HG03342 (cell line): ENCODE measurements at regions not wholly inside any gene's neighbourhood (a gene's known extent, or its start where the extent isn't known, plus 50 kb on each side); places are given as distances from the start of the nearest gene placed in this dataset.
"Not testable (repeated sequence)": the region's sequence is repeated elsewhere in the genome, so short reads cannot be mapped to it uniquely, and the experiment has no call there.

Experiments used
- ATAC-seq: cut with Tn5 transposase; IDR thresholded peaks from one replicate; pipeline ENCODE4 v1.9.1; 2021; ENCODE audit warnings: mild to moderate bottlenecking, moderate library complexity; ENCODE audit not compliant: unreplicated experiment

DNA sequence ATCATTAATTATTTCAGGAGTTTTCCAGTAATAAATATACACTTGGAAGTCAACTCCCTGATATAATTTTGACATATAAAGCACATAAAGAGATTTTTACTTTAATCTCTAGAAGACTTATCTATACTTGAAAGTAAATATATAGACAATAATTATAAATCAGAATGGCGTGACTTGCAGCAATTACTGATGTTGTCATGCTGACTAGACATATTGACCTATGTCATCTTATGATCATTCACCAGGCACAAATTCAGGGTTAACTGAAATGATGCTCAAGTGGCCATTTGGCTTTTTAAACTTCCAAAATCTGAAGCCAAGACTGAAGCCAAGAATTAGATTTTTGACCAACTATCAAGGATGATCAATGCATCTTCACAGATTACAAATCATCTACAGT lies 192.2 kb downstream of the MCHR2 start:
- no peak for ATAC-seq

DNA sequence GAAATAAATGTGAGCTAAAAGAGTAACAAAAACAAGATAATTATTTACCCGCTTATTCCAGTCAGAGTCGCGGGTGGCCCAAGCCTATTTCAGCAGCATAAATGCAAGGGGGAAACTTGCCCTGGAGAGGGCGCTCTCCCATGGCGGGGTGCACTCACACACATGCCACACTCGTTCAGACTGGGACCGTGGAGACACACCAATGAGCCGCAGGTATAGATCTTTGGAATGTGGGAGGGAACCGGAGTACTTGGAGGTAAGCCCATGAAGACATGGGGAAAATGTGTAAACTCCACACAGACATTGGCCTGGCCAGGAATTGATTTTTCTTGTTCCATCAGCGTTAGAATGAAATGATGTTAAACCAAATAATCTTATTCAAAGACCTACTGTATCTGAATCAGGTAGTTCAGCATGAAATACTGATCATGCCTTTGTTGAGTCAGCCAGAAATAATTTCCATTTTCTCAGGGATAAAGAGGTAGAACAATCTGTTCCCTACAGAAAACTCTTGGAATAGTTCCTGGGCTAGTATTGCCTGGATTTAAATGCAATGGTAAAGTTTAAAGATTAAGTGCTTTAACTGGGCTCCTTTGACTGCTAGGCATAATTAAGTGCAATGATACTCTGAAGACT lies 191.5 kb downstream of the MCHR2 start:
- no peak for ATAC-seq

DNA sequence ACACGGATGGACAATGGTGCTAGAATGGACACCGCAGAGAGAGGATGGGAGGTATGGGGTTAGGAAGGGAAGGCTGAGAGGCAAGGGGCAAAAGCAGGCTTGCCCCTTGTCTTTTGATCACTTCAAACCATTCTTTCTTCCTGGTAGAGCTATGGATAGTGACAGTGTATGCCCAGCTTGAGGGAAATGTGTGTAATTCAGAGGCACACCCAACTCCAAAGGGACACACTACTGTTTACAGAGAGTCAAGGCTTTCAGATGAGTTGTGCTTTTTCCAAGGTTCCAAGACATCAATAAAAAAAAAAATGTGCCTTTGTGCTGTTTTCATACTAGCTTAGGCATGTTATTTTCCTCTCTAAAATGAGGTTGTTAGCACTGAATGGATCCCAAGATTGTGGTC lies 185.0 kb downstream of the MCHR2 start:
- ATAC-seq: no peak

DNA sequence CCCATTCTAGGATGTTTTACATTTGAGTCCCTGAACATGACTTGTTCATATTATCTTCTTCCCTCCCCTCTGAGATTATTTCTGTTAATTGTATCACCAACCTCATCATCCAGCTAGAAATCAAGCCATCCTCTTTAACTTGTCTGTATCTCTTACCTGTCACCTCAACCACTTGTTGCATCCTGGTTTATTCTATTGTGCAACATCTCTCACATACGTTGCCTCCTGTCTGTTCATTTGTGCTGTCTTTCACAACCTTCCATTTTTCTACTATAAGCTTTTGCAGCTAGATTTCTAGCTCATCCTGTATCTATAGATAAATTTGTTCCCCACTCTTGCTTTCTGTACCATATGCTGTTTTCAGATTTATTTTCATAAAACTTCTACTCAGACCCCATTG lies 183.7 kb downstream of the MCHR2 start:
- ATAC-seq: no peak

DNA sequence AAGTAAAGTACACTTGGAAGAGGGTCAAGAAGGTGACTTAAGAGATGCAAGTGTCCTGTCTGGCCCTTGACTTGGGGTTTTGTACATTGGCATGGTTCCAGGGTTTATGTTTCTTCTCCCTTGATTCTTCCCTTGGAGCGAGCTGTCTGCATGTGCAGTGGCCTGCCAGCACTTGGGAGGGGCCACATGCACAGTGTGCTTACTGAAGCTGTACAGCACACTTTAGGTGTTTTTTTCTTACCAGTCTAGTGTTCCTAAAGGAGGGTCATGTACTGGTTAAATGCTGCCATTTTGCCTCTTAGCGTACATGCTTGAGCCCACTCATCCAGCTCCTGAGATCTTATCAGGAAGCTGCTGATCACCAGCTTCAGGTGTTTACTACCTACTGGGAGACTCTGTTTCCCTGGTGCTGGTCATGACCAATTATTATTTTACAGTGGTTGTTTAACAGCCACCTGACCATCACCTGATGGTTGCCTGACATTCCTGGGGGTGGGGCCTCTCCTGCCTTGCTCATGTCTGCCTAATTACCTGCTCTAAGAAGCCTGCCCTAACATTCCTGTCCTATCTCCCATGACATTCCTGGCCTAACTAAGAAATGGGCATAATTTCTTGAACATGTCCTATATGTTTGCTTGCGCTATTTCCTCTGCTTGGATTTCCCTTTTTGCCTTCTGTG lies 182.9 kb downstream of the MCHR2 start:
- no peak for ATAC-seq

DNA sequence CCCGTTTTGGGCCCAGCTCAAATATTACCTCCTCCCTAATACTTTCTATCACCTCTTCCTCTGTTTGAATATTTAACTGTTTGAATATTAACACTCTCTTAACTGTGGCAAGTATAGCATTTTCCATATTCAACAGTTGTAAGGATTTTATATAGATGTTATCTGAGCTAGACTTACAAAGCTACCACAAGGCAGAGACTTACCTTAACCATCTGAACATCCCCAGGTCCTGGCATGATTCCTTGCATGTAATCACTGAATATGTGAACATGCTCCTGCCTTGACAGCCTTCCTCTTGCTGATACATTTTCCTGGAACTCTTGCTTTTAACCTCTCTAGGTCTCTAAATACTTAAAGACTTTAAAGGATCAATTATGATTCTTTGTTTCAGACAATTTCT lies 182.4 kb downstream of the MCHR2 start:
- no peak for ATAC-seq

DNA sequence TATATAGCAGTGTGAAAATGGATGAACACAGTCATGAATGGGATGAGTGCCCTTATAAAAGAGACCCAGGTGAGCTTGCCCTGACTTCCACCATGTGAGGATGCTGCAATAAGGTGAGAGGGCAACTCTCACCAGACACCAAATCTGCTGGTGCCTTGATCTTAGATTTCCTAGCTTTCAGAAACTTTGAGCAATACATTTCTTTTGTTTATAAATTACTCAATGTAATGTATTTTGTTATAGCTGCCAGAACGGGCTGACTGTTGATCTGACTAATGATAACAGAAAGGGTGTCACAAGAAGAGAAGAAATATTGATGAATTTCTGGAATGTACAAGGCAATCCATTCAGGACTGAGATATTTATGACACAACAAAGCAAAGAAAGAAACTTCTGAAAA lies 180.5 kb downstream of the MCHR2 start:
- ATAC-seq: no peak

DNA sequence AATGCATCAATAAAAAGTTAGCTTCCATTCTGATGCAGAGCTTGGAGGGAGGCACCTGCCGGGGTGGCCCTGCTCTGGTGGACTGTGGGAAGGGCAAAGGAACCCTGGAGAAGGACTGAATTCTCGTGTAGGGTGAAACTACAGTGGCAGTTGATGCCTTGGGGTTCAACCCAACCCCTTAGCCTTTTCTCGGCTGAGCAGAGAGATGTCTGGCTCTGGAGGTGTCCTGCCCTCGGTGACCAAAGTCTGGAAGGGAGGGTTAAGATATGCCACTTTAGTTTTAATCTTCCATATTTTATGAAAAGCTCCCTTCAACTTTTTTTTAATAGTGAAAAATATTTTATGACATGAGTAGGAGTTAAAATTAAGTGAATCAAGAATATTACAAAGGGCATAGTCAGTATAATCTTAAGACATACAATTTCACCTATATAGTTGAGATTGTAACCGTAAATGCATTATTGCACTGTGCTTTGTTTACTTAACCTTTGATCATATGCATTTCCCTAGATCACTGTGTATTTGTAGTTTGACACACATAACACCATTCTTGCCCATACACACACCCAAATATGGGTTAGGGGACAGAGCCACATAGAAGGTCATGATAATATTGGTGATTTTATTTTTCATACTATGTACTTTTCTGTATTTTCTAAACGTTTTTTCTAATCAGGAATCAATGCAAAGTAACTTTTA lies 179.6 kb downstream of the MCHR2 start:
- ATAC-seq: no peak

DNA sequence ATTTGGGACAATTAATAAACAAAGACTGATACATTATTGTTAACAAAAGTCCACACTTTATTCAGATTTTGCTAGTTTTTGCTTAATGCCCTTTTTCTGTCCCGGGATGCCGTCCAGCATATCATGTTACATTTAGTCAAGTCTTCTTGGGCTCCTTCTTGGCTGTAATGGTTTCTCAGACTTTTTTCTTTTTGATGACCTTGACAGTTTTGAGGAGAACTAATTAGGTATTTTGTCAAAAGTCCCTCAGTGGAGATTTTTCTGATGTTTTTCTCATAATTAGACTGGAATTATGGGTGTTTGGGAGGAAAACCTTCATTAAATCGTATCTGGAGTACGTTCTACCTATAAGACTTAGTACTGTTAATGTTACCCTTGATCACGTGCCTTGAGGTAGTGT lies 177.2 kb downstream of the MCHR2 start:
- no peak for ATAC-seq

DNA sequence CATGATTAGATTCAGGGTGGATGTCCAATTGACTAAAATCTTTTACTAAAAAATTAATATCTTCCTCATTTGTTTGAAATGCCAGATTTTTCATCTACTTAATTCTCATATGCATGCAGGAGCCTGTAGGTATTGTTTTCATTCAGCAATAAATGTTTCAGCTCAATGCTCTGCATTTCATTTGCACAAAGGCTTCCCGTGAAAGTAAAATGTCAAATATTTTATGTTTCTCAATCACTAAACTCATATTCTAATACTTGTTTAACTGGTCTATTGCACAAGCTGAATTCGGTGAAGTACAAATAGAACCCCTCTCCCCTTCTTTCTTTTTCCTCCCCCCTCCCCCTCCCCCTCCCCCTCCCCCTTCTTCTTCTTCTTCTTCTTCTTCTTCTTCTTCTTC lies 175.9 kb downstream of the MCHR2 start:
- ATAC-seq: no peak

DNA sequence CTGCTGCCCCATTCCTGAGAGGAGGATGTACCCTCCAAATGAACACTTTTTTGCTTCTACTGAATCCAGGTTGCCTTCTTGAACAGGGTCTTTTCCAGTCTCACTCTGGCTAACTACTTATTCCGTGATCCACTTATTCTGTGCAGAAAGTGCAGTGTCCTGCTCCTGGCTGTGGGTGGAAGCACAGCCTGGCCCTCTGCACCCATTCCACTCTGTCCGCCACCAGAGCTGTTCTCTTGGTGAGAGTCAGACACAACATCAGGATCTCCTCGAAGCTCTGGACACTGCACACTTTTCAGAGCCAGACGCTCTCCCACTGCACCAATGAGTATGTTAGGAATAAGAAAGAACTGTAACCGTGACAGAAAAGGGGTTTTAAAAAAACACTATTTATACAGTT lies 174.2 kb downstream of the MCHR2 start:
- ATAC-seq: no peak

DNA sequence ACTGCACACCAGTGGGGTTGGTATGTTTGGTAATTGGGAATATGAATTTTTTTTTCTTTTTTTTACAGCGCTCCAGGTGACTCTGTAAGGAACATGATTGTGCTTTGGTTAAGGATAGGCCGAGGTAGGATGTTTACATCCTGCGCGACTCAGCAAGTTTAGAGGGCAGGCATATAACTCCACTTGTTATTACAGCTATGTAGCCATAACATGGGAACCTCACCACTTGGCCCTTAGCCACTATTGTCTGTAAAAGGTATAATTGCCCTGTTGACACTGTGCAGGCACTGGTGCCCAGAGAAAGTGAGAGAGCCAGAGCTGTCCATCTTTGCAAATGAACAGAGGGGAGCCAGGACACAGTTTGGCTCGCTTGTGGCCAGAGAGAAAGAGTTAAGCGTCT lies 172.9 kb downstream of the MCHR2 start:
- ATAC-seq: no peak

DNA sequence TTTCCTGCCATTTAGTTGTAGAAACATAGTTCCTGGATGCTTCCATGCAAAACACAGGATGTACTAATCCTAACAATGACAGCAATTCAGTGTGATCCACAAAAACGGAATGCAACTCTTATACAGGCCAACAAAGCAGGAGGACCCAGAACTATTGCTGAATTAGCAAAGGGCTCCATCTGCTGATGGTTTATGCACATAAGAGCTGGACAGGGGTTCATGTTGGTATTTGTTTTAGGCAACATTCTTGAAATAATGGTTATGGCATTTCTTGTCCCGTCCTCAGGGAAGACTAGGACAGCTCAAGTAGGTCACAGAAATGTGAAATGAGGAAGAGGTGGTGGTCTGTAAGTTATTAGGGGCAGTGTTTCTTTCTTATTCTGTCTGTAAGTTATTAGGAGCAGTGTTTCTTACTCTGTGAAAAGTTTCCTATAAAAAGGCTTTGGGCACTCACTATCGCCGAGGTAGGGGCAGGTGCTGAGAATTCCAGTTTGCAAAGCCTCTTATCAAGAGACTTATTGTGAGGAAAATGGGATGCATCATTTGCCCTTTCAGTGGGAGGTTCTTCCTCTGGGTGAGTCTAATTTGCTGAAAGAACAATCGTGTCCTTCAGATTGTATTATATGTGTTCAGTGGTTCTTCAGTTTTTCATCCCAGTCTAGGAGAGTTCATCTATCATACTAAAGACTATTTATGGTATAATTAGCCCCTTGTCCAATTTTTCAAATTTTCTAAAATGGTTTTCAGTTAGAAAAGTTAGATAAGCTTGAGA lies 171.1 kb downstream of the MCHR2 start:
- ATAC-seq: peak; percentile 67

DNA sequence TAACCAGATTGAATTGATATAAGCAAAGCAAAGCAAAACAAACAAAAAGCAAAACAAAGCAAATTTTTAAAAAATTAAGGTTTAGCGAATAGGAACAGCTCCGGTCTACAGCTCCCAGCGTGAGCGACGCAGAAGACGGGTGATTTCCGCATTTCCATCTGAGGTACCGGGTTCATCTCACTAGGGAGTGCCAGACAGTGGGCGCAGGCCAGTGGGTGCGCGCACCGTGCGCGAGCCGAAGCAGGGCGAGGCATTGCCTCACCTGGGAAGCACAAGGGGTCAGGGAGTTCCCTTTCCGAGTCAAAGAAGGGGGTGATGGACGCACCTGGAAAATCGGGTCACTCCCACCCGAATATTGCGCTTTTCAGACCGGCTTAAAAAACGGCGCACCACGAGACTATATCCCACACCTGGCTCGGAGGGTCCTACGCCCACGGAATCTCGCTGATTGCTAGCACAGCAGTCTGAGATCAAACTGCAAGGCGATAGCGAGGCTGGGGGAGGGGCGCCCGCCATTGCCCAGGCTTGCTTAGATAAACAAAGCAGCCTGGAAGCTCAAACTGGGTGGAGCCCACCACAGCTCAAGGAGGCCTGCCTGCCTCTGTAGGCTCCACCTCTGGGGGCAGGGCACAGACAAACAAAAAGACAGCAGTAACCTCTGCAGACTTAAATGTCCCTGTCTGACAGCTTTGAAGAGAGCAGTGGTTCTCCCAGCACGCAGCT lies 170.3 kb downstream of the MCHR2 start:
- ATAC-seq: not testable (repeated sequence)

DNA sequence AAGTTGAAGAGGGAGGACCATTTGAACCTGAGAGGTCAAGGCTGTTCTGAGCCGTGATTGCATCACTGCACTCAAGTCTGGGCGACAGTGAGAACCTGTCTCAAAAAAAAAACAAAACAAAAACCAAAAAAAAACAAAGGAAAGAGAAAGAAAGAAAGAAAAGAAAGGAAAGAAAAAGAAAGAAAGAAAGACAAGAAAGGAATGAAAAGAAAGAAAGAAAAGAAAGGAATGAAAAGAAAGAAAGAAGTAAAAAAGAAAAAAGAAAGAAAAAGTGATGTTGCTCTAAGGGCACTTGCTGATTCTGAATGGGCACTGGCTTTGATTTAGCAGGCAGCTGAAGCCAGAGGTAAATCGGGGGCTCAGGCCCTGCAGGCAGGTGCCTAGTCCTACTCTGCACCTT lies 161.0 kb downstream of the MCHR2 start:
- ATAC-seq: no peak

DNA sequence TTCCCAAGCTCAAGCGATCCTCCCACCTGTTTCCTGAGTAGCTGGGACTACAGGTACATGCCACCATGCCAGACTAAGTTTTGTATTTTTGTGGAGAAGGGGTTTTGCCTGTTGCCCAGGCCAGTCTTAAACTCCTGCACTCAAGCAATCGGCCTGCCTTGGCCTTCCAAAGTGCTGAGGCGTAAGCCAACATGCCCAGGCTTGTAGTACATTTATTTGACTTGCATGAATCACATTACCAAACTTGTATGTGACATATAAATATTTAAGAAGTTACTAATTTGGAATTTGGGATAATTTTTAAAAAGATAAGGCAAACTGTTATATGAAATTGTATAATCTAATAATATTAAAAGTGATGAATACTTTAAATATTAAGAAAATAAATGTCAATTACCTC lies 157.6 kb downstream of the MCHR2 start:
- no peak for ATAC-seq

DNA sequence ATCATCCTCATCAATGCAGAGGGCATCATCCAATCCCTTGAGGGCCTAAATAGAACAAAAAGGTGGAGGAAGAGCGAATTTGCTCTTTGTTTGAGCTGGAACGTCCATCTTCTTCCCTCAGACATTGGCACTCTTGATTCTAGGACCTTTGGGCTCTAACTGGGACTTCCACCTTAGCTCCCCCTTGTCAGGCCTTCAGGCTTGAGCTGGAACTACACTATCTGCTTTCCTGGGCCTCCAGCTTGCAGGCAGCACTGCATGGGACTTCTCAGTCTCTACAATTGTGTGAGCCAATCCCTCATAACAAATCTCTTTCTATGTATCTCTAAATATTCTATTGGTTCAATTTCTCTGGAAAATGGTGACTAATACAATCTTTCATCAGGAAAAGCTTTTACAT lies 155.4 kb downstream of the MCHR2 start:
- ATAC-seq: no peak

DNA sequence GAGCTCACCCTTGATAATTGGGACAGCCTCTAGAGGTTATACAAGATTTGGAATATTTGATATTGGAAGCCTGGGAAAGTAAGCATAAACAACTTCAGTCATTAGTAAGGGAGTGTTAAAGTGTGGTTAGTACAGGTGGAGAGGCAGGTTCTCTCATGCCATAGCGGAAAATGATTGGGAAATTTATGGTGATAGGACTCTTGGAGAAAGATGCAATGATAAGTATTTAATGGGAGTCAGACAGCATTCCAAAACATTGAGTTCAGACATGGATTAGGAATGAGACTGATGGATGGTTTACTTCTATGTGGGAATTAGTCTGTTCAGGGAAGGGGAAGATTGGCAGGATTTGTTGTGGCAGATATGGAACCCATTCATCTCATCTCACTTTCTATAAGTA lies 152.7 kb downstream of the MCHR2 start:
- ATAC-seq: no peak

DNA sequence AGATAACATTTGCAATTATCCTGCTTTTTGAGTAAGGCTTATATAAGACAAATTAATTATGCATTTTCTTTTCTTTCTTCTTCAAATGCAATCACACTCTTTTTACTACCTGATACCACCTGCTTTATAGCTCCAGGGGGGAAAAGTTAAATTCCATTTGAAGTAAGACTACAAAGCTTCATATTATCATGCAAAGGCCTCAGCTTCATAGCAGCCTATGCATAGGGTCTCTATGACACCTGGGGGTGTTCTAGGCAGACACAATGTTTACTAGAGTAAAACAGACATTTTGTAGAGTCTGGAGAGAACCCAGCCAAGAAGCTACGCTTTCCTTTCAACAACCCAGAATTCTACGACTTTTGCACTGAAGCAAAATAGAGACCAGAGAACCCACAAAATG lies 148.0 kb downstream of the MCHR2 start:
- no peak for ATAC-seq

DNA sequence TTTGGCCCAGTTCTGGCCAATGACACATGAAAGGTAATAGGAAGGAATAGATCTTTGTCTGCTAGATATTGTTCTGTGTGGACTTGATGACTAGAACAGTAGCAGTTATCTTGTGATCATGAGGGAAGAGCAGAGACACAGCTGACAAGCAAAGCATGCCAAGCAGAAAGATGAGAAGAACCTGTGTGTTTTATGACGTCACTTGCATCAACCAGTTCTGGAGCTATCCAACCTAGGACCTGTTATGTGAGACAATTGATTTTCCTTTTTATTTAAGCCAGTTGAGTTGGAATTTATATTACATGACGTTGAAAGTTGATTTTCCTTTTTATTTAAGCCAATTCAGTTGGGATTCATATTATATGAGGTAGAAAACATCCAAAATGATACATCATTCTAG lies 143.2 kb downstream of the MCHR2 start:
- ATAC-seq: no peak

DNA sequence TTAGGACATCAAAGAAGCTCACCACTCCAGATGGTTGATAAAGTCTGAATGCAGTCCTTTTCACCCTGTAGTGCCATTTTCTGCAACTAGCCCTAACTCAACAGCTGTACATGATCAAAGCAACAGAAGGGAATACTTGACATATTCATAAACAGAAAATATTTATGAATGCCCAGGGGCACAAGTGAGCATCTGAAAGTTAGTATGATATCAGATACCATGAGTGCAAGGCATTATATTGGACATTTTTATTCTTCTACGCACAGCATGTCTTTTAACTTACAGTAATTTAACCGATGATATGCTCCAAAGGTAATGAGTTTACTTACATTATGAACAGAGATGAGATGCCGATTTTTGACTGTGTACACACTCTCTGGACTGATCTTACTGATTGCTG lies 142.0 kb downstream of the MCHR2 start:
- no peak for ATAC-seq
